ENCODE measurements at regions not wholly inside any gene's neighbourhood (a gene's known extent, or its start where the extent isn't known, plus 50 kb on each side); places are given as distances from the start of the nearest gene placed in this dataset.

- no peak for DNase-seq
These were observed 246.3 kb downstream of the RBFOX3 start for GRCh38 chr17:79364315-79365094.

- no peak for DNase-seq
These were observed 247.1 kb downstream of the RBFOX3 start for GRCh38 chr17:79363552-79364275.

- DNase-seq, result no peak
These were observed 248.0 kb downstream of the RBFOX3 start for GRCh38 chr17:79362772-79363305.

- DNase-seq, result no peak
These were observed 248.7 kb downstream of the RBFOX3 start for GRCh38 chr17:79361873-79362771.

GRCh38 chr17:79361221-79361734 lies 249.6 kb downstream of the RBFOX3 start:
- no peak for DNase-seq

- DNase-seq, result no peak
These were observed 250.7 kb downstream of the RBFOX3 start for GRCh38 chr17:79360196-79360595.

GRCh38 chr17:79356839-79357447 lies 253.9 kb downstream of the RBFOX3 start:
- DNase-seq, result no peak

- no peak for DNase-seq
These were observed 255.7 kb downstream of the RBFOX3 start for GRCh38 chr17:79355165-79355564.

- no peak for DNase-seq
These were observed 256.6 kb downstream of the RBFOX3 start for GRCh38 chr17:79354173-79354820.

GRCh38 chr17:79353548-79353947 lies 257.3 kb downstream of the RBFOX3 start:
- no peak for DNase-seq

GRCh38 chr17:79353016-79353415 lies 257.8 kb downstream of the RBFOX3 start:
- DNase-seq, result no peak

GRCh38 chr17:79350533-79350932 lies 260.3 kb downstream of the RBFOX3 start:
- DNase-seq, result no peak

GRCh38 chr17:79349506-79350400 lies 261.1 kb downstream of the RBFOX3 start:
- DNase-seq, result no peak

- no peak for DNase-seq
These were observed 267.8 kb downstream of the ENGASE start for GRCh38 chr17:79342376-79342775.

GRCh38 chr17:79341816-79342215 lies 267.2 kb downstream of the ENGASE start:
- DNase-seq, result no peak

GRCh38 chr17:79341222-79341780 lies 266.7 kb downstream of the ENGASE start:
- no peak for DNase-seq

GRCh38 chr17:79340333-79341221 lies 266.0 kb downstream of the ENGASE start:
- DNase-seq, result no peak

GRCh38 chr17:79339321-79339720 lies 264.7 kb downstream of the ENGASE start:
- DNase-seq, result no peak

GRCh38 chr17:79338604-79339003 lies 264.0 kb downstream of the ENGASE start:
- no peak for DNase-seq
